Epithelial cell of esophagus (primary cell): ENCODE measurements at regions not wholly inside any gene's neighbourhood (a gene's known extent, or its start where the extent isn't known, plus 50 kb on each side); places are given as distances from the start of the nearest gene placed in this dataset.

Experiments used
- DNase-seq: peaks from one replicate; pipeline ENCODE4 v3.0.0; 2010; ENCODE audit warnings: low read depth
- H3K4me3 ChIP-seq: 2 replicates; pipeline ENCODE4 v1.5.1; 2011; ENCODE audit warnings: mild to moderate bottlenecking, low read length, control low read depth
- CTCF ChIP-seq: IDR thresholded peaks from 2 replicates; pipeline ENCODE4 v1.5.1; 2011; ENCODE audit warnings: low read depth, mild to moderate bottlenecking, low read length, control low read depth, inconsistent platforms; ENCODE audit not compliant: insufficient read depth; ENCODE audit errors: missing control alignments

- TF ChIP-seq CTCF, result no peak
Observed at GRCh38 chr12:131368668-131369071, 342.2 kb upstream of the SFSWAP start.

GRCh38 chr12:131369094-131369845, 341.6 kb upstream of the SFSWAP start:
- no peak overlapping the region for H3K4me3 ChIP-seq
- no peak for TF ChIP-seq CTCF
- no peak for DNase-seq

More at GRCh38 chr12:131368668-131369071, 342.2 kb upstream of the SFSWAP start:
- H3K4me3 ChIP-seq, result no peak overlapping the region
- no peak for DNase-seq

- DNase-seq, result no peak
- TF ChIP-seq CTCF, result no peak
Observed at GRCh38 chr12:131370321-131370720, 340.6 kb upstream of the SFSWAP start.

GRCh38 chr12:131370791-131371347, 340.0 kb upstream of the SFSWAP start:
- no peak for TF ChIP-seq CTCF
- no peak for DNase-seq
- no peak overlapping the region for H3K4me3 ChIP-seq

More at GRCh38 chr12:131370321-131370720, 340.6 kb upstream of the SFSWAP start:
- no peak overlapping the region for H3K4me3 ChIP-seq

- no peak for DNase-seq
- H3K4me3 ChIP-seq, result no peak overlapping the region
- TF ChIP-seq CTCF, result no peak
Observed at GRCh38 chr12:131371401-131372170, 339.3 kb upstream of the SFSWAP start.

- TF ChIP-seq CTCF, result no peak
- no peak for DNase-seq
- no peak overlapping the region for H3K4me3 ChIP-seq
Observed at GRCh38 chr12:131372171-131372475, 338.8 kb upstream of the SFSWAP start.
